ENCODE measurements at regions not wholly inside any gene's neighbourhood (a gene's known extent, or its start where the extent isn't known, plus 50 kb on each side); places are given as distances from the start of the nearest gene placed in this dataset.

- H3K9me3 Mint-ChIP-seq (ENCODE audit: unreplicated experiment), result no peaks in the 10 kb centered on the region
Measured at GRCh38 chr2:78465707-78466106, 559.8 kb upstream of the REG3G start.

GRCh38 chr2:78476619-78477229 is 548.8 kb upstream of the REG3G start:
- H3K36me3 Mint-ChIP-seq (ENCODE audit: unreplicated experiment), result no peaks in the 10 kb centered on the region
- H3K27ac Mint-ChIP-seq (ENCODE audit: unreplicated experiment), result no peak overlapping the region
- TF ChIP-seq CTCF (IDR thresholded peaks at IDR 0.05; ENCODE audit: partially characterized antibody, unreplicated experiment), result no peak
- no peak for DNase-seq
- no peaks in the 10 kb centered on the region for H3K9me3 Mint-ChIP-seq (ENCODE audit: unreplicated experiment)
- no peak overlapping the region for H3K4me3 Mint-ChIP-seq (ENCODE audit: unreplicated experiment)
- no peaks in the 10 kb centered on the region for H3K4me1 Mint-ChIP-seq (ENCODE audit: low read depth, unreplicated experiment)
- no peaks in the 10 kb centered on the region for H3K27me3 Mint-ChIP-seq (ENCODE audit: unreplicated experiment)

More at GRCh38 chr2:78465707-78466106, 559.8 kb upstream of the REG3G start:
- H3K4me3 Mint-ChIP-seq (ENCODE audit: unreplicated experiment), result no peak overlapping the region
- no peaks in the 10 kb centered on the region for H3K4me1 Mint-ChIP-seq (ENCODE audit: low read depth, unreplicated experiment)
- TF ChIP-seq CTCF (IDR thresholded peaks at IDR 0.05; ENCODE audit: partially characterized antibody, unreplicated experiment), result no peak
- H3K27ac Mint-ChIP-seq (ENCODE audit: unreplicated experiment), result no peak overlapping the region
- no peaks in the 10 kb centered on the region for H3K27me3 Mint-ChIP-seq (ENCODE audit: unreplicated experiment)
- H3K36me3 Mint-ChIP-seq (ENCODE audit: unreplicated experiment), result no peaks in the 10 kb centered on the region
- no peak for DNase-seq

- Mint-ChIP-seq H3K27ac (ENCODE audit: unreplicated experiment) (no peak overlapping the region), H3K4me3 (ENCODE audit: unreplicated experiment) (no peak overlapping the region), H3K9me3 (ENCODE audit: unreplicated experiment) (no peaks in the 10 kb centered on the region), H3K36me3 (ENCODE audit: unreplicated experiment) (no peaks in the 10 kb centered on the region), H3K4me1 (ENCODE audit: low read depth, unreplicated experiment) (peaks cover 2% of the 10 kb centered on the region), H3K27me3 (ENCODE audit: unreplicated experiment) (no peaks in the 10 kb centered on the region)
- DNase-seq, result no peak
- TF ChIP-seq CTCF (IDR thresholded peaks at IDR 0.05; ENCODE audit: partially characterized antibody, unreplicated experiment), result no peak
Measured at GRCh38 chr2:78486565-78486964, 538.9 kb upstream of the REG3G start.

- Mint-ChIP-seq H3K9me3 (ENCODE audit: unreplicated experiment) (no peaks in the 10 kb centered on the region), H3K27me3 (ENCODE audit: unreplicated experiment) (no peaks in the 10 kb centered on the region), H3K27ac (ENCODE audit: unreplicated experiment) (no peak overlapping the region), H3K36me3 (ENCODE audit: unreplicated experiment) (no peaks in the 10 kb centered on the region), H3K4me1 (ENCODE audit: low read depth, unreplicated experiment) (no peaks in the 10 kb centered on the region), H3K4me3 (ENCODE audit: unreplicated experiment) (no peak overlapping the region)
- no peak for TF ChIP-seq CTCF (IDR thresholded peaks at IDR 0.05; ENCODE audit: partially characterized antibody, unreplicated experiment)
- DNase-seq, result no peak
Measured at GRCh38 chr2:78498125-78498524, 527.4 kb upstream of the REG3G start.

- DNase-seq, result no peak
- Mint-ChIP-seq H3K4me3 (ENCODE audit: unreplicated experiment) (no peak overlapping the region), H3K4me1 (ENCODE audit: low read depth, unreplicated experiment) (no peaks in the 10 kb centered on the region), H3K27ac (ENCODE audit: unreplicated experiment) (no peak overlapping the region), H3K36me3 (ENCODE audit: unreplicated experiment) (no peaks in the 10 kb centered on the region), H3K27me3 (ENCODE audit: unreplicated experiment) (no peaks in the 10 kb centered on the region), H3K9me3 (ENCODE audit: unreplicated experiment) (no peaks in the 10 kb centered on the region)
- TF ChIP-seq CTCF (IDR thresholded peaks at IDR 0.05; ENCODE audit: partially characterized antibody, unreplicated experiment), result no peak
Measured at GRCh38 chr2:78506301-78506700, 519.2 kb upstream of the REG3G start.
